ENCODE measurements at regions not wholly inside any gene's neighbourhood (a gene's known extent, or its start where the extent isn't known, plus 50 kb on each side); places are given as distances from the start of the nearest gene placed in this dataset.

- no peak for TF ChIP-seq MEIS1 (CRISPR knock-in tag; IDR thresholded peaks at IDR 0.05; ENCODE audit: borderline replicate concordance)
- no peak for TF ChIP-seq CBX2 (IDR thresholded peaks at IDR 0.05; ENCODE audit: low read depth, low read length)
- no peak for TF ChIP-seq CBX2 (CRISPR knock-in tag; IDR thresholded peaks at IDR 0.05; ENCODE audit: low read depth)
- no peak for TF ChIP-seq FOXP1 (IDR thresholded peaks at IDR 0.05)
- no peak for TF ChIP-seq FOXP1 (CRISPR knock-in tag; IDR thresholded peaks at IDR 0.05)
- TF ChIP-seq ZC3H13 (CRISPR knock-in tag; IDR thresholded peaks at IDR 0.05) = no peak
- TF ChIP-seq ZNF530 (CRISPR knock-in tag; IDR thresholded peaks at IDR 0.05; ENCODE audit: low read depth) = no peak
- no peak for TF ChIP-seq ZNF263 (CRISPR knock-in tag; IDR thresholded peaks at IDR 0.05)
- TF ChIP-seq HOXA9 (CRISPR knock-in tag; IDR thresholded peaks at IDR 0.05; ENCODE audit: borderline replicate concordance) = no peak
- no peak for TF ChIP-seq ZSCAN9 (CRISPR knock-in tag; IDR thresholded peaks at IDR 0.05; ENCODE audit: borderline replicate concordance)
- no peak for TF ChIP-seq ZNF772 (CRISPR knock-in tag; IDR thresholded peaks at IDR 0.05)
- TF ChIP-seq, protein P1, sequence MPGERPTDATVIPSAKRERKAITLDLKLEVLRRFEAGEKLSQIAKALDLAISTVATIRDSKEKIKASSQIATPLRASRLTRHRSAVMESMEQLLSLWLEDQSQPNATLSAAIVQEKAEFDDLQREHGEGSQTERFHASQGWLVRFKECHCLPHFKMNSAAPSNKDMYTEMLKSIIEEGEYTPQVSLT (CRISPR knock-in tag; IDR thresholded peaks at IDR 0.05; ENCODE audit: borderline replicate concordance, low read depth) = no peak
- TF ChIP-seq ZNF264 (CRISPR knock-in tag; IDR thresholded peaks at IDR 0.05) = no peak
- TF ChIP-seq ZIK1 (CRISPR knock-in tag; IDR thresholded peaks at IDR 0.05; ENCODE audit: borderline replicate concordance, low read depth) = no peak
These were observed 60.4 kb upstream of the CDIN1 start (continued) for GRCh38 chr15:36519067-36519466.

DNA sequence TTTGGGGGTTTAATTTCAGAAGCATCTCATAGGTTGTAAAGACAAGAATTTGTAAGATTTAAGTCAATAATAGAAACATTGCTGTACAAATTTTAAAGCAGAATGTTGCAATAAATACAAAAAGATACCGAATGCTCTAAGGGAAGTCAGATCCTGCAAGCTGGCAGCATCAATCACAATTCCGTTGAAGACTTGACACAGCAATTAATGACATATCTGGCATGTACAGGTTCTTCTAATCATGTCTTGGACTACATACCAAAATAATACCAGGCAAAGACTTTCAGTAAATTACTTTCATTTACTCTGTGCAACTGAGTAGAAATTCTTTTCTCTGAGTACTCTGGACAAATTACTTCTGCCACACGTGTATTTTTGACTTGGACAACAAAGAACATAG lies 54.0 kb upstream of the CDIN1 start:
- no peak for DNase-seq (ENCODE audit: low spot score)
- intact Hi-C loops (cut with micrococcal nuclease; ENCODE audit: unreplicated experiment) = no loop called here
- CTCF ChIA-PET (ENCODE audit: low intra/inter-chr PET ratio, low total read pairs) = no interaction called here
- POLR2A ChIA-PET = no interaction called here
- no peak for ATAC-seq
- no peak overlapping the region for H2AFZ ChIP-seq (ENCODE audit: low read length)
- 2% methylated on average over 3 of the region's 3 CpGs for WGBS (ENCODE audit: low lambda C conversion rate)
- peaks cover 0 to 18% of the 10 kb centered on the region in 2 experiments; a peak in 2 of 5 replicates for H3K27me3 ChIP-seq (ENCODE audit: control insufficient read depth in 1 of 2, insufficient read depth in 2 of 2, low read length in 2 of 2)
- TF ChIP-seq GABPA (IDR thresholded peaks at IDR 0.05; ENCODE audit: low read depth, low read length) (no peak), GABPA (CRISPR knock-in tag; IDR thresholded peaks at IDR 0.05; ENCODE audit: low read depth) (no peak), ZNF275 (CRISPR knock-in tag; IDR thresholded peaks at IDR 0.05; ENCODE audit: borderline replicate concordance) (no peak)
- TF ChIP-seq, protein P2, sequence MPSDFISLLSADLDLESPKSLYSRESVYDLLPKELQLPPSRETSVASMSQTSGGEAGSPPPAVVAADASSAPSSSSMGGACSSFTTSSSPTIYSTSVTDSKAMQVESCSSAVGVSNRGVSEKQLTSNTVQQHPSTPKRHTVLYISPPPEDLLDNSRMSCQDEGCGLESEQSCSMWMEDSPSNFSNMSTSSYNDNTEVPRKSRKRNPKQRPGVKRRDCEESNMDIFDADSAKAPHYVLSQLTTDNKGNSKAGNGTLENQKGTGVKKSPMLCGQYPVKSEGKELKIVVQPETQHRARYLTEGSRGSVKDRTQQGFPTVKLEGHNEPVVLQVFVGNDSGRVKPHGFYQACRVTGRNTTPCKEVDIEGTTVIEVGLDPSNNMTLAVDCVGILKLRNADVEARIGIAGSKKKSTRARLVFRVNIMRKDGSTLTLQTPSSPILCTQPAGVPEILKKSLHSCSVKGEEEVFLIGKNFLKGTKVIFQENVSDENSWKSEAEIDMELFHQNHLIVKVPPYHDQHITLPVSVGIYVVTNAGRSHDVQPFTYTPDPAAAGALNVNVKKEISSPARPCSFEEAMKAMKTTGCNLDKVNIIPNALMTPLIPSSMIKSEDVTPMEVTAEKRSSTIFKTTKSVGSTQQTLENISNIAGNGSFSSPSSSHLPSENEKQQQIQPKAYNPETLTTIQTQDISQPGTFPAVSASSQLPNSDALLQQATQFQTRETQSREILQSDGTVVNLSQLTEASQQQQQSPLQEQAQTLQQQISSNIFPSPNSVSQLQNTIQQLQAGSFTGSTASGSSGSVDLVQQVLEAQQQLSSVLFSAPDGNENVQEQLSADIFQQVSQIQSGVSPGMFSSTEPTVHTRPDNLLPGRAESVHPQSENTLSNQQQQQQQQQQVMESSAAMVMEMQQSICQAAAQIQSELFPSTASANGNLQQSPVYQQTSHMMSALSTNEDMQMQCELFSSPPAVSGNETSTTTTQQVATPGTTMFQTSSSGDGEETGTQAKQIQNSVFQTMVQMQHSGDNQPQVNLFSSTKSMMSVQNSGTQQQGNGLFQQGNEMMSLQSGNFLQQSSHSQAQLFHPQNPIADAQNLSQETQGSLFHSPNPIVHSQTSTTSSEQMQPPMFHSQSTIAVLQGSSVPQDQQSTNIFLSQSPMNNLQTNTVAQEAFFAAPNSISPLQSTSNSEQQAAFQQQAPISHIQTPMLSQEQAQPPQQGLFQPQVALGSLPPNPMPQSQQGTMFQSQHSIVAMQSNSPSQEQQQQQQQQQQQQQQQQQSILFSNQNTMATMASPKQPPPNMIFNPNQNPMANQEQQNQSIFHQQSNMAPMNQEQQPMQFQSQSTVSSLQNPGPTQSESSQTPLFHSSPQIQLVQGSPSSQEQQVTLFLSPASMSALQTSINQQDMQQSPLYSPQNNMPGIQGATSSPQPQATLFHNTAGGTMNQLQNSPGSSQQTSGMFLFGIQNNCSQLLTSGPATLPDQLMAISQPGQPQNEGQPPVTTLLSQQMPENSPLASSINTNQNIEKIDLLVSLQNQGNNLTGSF (CRISPR knock-in tag; IDR thresholded peaks at IDR 0.05) = no peak
- no peaks in the 10 kb centered on the region for H3K9me3 ChIP-seq (ENCODE audit: low read length)
- no peak overlapping the region for H3K27ac ChIP-seq (ENCODE audit: extremely low read length, insufficient read depth, low read length)
- no peaks in the 10 kb centered on the region for H3K4me1 ChIP-seq (ENCODE audit: insufficient read depth, low read length)
- BruUV-seq (replicated peaks) = no TSS peak
- no peak overlapping the region for H3K9ac ChIP-seq (ENCODE audit: insufficient read depth, low read depth, low read length)
- in situ Hi-C loops (cut with HindIII; ENCODE audit: extremely low pct_ligation_motif_present, low pct_unique_long_range_greater_than_20kb) = no loop called here
- no peak overlapping the region for H3K4me3 ChIP-seq (replicated peaks in 1 of 3; ENCODE audit: insufficient read depth in 1 of 3, low read depth in 2 of 3, low read length in 3 of 3)
- no peak overlapping the region for H3K4me2 ChIP-seq (ENCODE audit: low read depth, low read length)
- FAIRE-seq = no peak
- no peaks in the 10 kb centered on the region for H4K20me1 ChIP-seq (ENCODE audit: insufficient read depth, low read length)
- no peaks in the 10 kb centered on the region for H3K36me3 ChIP-seq (replicated peaks in 1 of 2; ENCODE audit: control insufficient read depth in 1 of 2, insufficient read depth in 2 of 2, low read length in 2 of 2)
- H3K79me2 ChIP-seq (ENCODE audit: insufficient read depth, low read length) = no peaks in the 10 kb centered on the region

All from HepG2 (cell line).